ENCODE measurements at regions not wholly inside any gene's neighbourhood (a gene's known extent, or its start where the extent isn't known, plus 50 kb on each side); places are given as distances from the start of the nearest gene placed in this dataset.
"Not testable (repeated sequence)": the region's sequence is repeated elsewhere in the genome, so short reads cannot be mapped to it uniquely, and the experiment has no call there.

GRCh38 chr2:136319651-136320050 lies 201.7 kb upstream of the CXCR4 start (continued):
- no peak for TF ChIP-seq HIC1 (tag by site-specific recombination; IDR thresholded peaks at IDR 0.05)
- TF ChIP-seq ZBTB44 (tag by site-specific recombination; IDR thresholded peaks at IDR 0.05), result no peak
- no peak for TF ChIP-seq ZNF324 (tag by site-specific recombination; IDR thresholded peaks at IDR 0.05)
- no peak for TF ChIP-seq ZNF391 (tag by site-specific recombination; IDR thresholded peaks at IDR 0.05; ENCODE audit: borderline replicate concordance, low read depth)
- TF ChIP-seq ZNF2 (tag by site-specific recombination; IDR thresholded peaks at IDR 0.05), result no peak
- TF ChIP-seq ZNF776 (tag by site-specific recombination; IDR thresholded peaks at IDR 0.05; ENCODE audit: borderline replicate concordance), result no peak
- TF ChIP-seq ZNF791 (tag by site-specific recombination; IDR thresholded peaks at IDR 0.05), result no peak
- no peak for TF ChIP-seq ZNF174 (tag by site-specific recombination; IDR thresholded peaks at IDR 0.05)

GRCh38 chr2:136319237-136319636 lies 201.3 kb upstream of the CXCR4 start:
- POLR2A ChIA-PET, result no interaction called here
- H3K4me1 ChIP-seq (ENCODE audit: control insufficient read depth, insufficient read depth, low read length), result no peaks in the 10 kb centered on the region
- no peak overlapping the region for H3K27ac ChIP-seq (ENCODE audit: extremely low read depth, low read depth, low read length)
- H3K4me3 ChIP-seq (ENCODE audit: low read depth, low read length), result no peak overlapping the region
- CTCF ChIA-PET, result interaction anchor here (0.6 kb wide), 1 partner anchor 41 kb away, joined by 3 read pairs; no protein-coding TSS in a partner anchor
- TF ChIP-seq ZIC2 (tag by site-specific recombination; IDR thresholded peaks at IDR 0.05) (peak; percentile 38; the same call in 1 of the 2 replicates), ZNF211 (tag by site-specific recombination; IDR thresholded peaks at IDR 0.05; ENCODE audit: low read depth) (no peak)
- no peaks in the 10 kb centered on the region for H3K9me3 ChIP-seq (ENCODE audit: control insufficient read depth, insufficient read depth, low read depth, low read length)
- no peaks in the 10 kb centered on the region for H3K36me3 ChIP-seq (ENCODE audit: control insufficient read depth in 2 of 2, insufficient read depth in 1 of 2, low read length in 2 of 2)

- ChIA-PET CTCF (interaction anchor here (0.5 kb wide), 1 partner anchor 109 kb away, joined by 3 read pairs; no protein-coding TSS in a partner anchor), POLR2A (no interaction called here)
- H3K4me1 ChIP-seq (ENCODE audit: control insufficient read depth, insufficient read depth, low read length), result no peaks in the 10 kb centered on the region
- H3K9me3 ChIP-seq (ENCODE audit: control insufficient read depth, insufficient read depth, low read depth, low read length), result no peaks in the 10 kb centered on the region
- no peak overlapping the region for H3K4me3 ChIP-seq (ENCODE audit: low read depth, low read length)
- no peaks in the 10 kb centered on the region for H3K36me3 ChIP-seq (ENCODE audit: control insufficient read depth in 2 of 2, insufficient read depth in 1 of 2, low read length in 2 of 2)
- TF ChIP-seq SP2 (tag by site-specific recombination; IDR thresholded peaks at IDR 0.05) (no peak), PRDM1 (tag by site-specific recombination; IDR thresholded peaks at IDR 0.05) (peak; percentile 80)
- H3K27ac ChIP-seq (ENCODE audit: extremely low read depth, low read depth, low read length), result no peak overlapping the region
Measured at GRCh38 chr2:136314240-136314639, 196.3 kb upstream of the CXCR4 start.

GRCh38 chr2:136312568-136312967 lies 194.6 kb upstream of the CXCR4 start:
- H3K4me3 ChIP-seq (ENCODE audit: low read depth, low read length); H3K4me1 ChIP-seq (ENCODE audit: control insufficient read depth, insufficient read depth, low read length); H3K9me3 ChIP-seq (ENCODE audit: control insufficient read depth, insufficient read depth, low read depth, low read length); POLR2A ChIA-PET; CTCF ChIA-PET; H3K27ac ChIP-seq (ENCODE audit: extremely low read depth, low read depth, low read length); H3K36me3 ChIP-seq (ENCODE audit: control insufficient read depth in 2 of 2, insufficient read depth in 1 of 2, low read length in 2 of 2): not testable (repeated sequence)
- TF ChIP-seq ATF2 (tag by site-specific recombination; IDR thresholded peaks at IDR 0.05; ENCODE audit: low read depth), result peak; percentile 64
